SH-SY5Y (cell line): ENCODE measurements at regions not wholly inside any gene's neighbourhood (a gene's known extent, or its start where the extent isn't known, plus 50 kb on each side); places are given as distances from the start of the nearest gene placed in this dataset.

Source experiments
- GATA2 ChIP-seq: IDR thresholded peaks from 2 replicates; pipeline ENCODE4 v1.6.1; 2011; ENCODE audit warnings: mild to moderate bottlenecking, low read depth, low read length
- GATA3 ChIP-seq: IDR thresholded peaks from 2 replicates; pipeline ENCODE4 v1.6.1; 2011; ENCODE audit warnings: low read depth, mild to moderate bottlenecking, low read length, moderate library complexity

- TF ChIP-seq GATA3 (no peak), GATA2 (no peak)
Measured at GRCh38 chr10:106311590-106311989, 852.9 kb downstream of the SORCS1 start.

- no peak for TF ChIP-seq GATA2
- TF ChIP-seq GATA3: no peak
Measured at GRCh38 chr10:106310596-106310995, 853.9 kb downstream of the SORCS1 start.

GRCh38 chr10:106309376-106309775 lies 855.1 kb downstream of the SORCS1 start:
- TF ChIP-seq GATA2: no peak
- TF ChIP-seq GATA3: no peak

GRCh38 chr10:106308284-106308683 lies 856.2 kb downstream of the SORCS1 start:
- TF ChIP-seq GATA3 (no peak), GATA2 (no peak)

GRCh38 chr10:106304056-106304455 lies 860.5 kb downstream of the SORCS1 start:
- TF ChIP-seq GATA2 (no peak), GATA3 (no peak)

- TF ChIP-seq GATA2 (no peak), GATA3 (no peak)
Measured at GRCh38 chr10:106302961-106303360, 861.5 kb downstream of the SORCS1 start.

GRCh38 chr10:106301146-106301545 lies 863.4 kb downstream of the SORCS1 start:
- TF ChIP-seq GATA3: no peak

GRCh38 chr10:106296750-106297392 lies 867.6 kb downstream of the SORCS1 start:
- TF ChIP-seq GATA3: no peak

GRCh38 chr10:106284802-106285587 lies 879.5 kb downstream of the SORCS1 start:
- TF ChIP-seq GATA2 (no peak), GATA3 (no peak)

- TF ChIP-seq GATA2 (no peak), GATA3 (no peak)
Measured at GRCh38 chr10:106280896-106281460, 883.5 kb downstream of the SORCS1 start.

- no peak for TF ChIP-seq GATA2
- TF ChIP-seq GATA3: no peak
Measured at GRCh38 chr10:106278383-106278782, 886.1 kb downstream of the SORCS1 start.

GRCh38 chr10:106271237-106271636 lies 893.3 kb downstream of the SORCS1 start:
- TF ChIP-seq GATA3 (no peak), GATA2 (no peak)

GRCh38 chr10:106268000-106268399 lies 896.5 kb downstream of the SORCS1 start:
- TF ChIP-seq GATA2: no peak

- TF ChIP-seq GATA3 (no peak), GATA2 (no peak)
Measured at GRCh38 chr10:106267591-106267990, 896.9 kb downstream of the SORCS1 start.

- TF ChIP-seq GATA3: no peak
- TF ChIP-seq GATA2: no peak
Measured at GRCh38 chr10:106255111-106255678, 909.3 kb downstream of the SORCS1 start.
